HL-60 (cell line): ENCODE measurements at regions not wholly inside any gene's neighbourhood (a gene's known extent, or its start where the extent isn't known, plus 50 kb on each side); places are given as distances from the start of the nearest gene placed in this dataset.

Source experiments
- DNase-seq, 2 experiments: peaks; one replicate each; pipeline ENCODE4 v3.0.0-alpha.2; 2010 to 2020; ENCODE audit warnings: low read depth in 1 of 2, low spot score in 1 of 2
- H3K27ac ChIP-seq: fragments of 250-450 bp; sonication (Bioruptor Pico); replicated peaks from 2 replicates; pipeline ENCODE4 v1.5.1; 2020; ENCODE audit warnings: mild to moderate bottlenecking, moderate library complexity
- H3K27me3 ChIP-seq: fragments of 250-450 bp; sonication (Bioruptor Pico); 2 replicates; pipeline ENCODE4 v1.5.1; 2021; ENCODE audit warnings: mild to moderate bottlenecking, moderate library complexity; ENCODE audit not compliant: insufficient read depth, poor library complexity, severe bottlenecking
- H3K4me3 ChIP-seq: replicated peaks from 2 replicates; pipeline ENCODE4 v1.5.1; 2011; ENCODE audit warnings: mild to moderate bottlenecking, control low read depth, low read length; ENCODE audit not compliant: insufficient read depth
- GABPA ChIP-seq: IDR thresholded peaks from 2 replicates; pipeline ENCODE4 v1.6.1; 2012; ENCODE audit warnings: low read depth
- POLR2AphosphoS5 ChIP-seq: IDR thresholded peaks from 2 replicates; pipeline ENCODE4 v1.6.1; 2012; ENCODE audit warnings: low read depth
- SPI1 ChIP-seq: IDR thresholded peaks from 2 replicates; pipeline ENCODE4 v1.6.1; 2012; ENCODE audit warnings: low read depth, mild to moderate bottlenecking, borderline replicate concordance
- TF ChIP-seq, protein P1 (sequence below): IDR thresholded peaks from one replicate; pipeline ENCODE4 v1.5.1; 2011; ENCODE audit warnings: low read length, control low read depth, inconsistent platforms; ENCODE audit not compliant: insufficient read depth
- TF ChIP-seq, protein P2 (sequence below): IDR thresholded peaks from 2 replicates; pipeline ENCODE4 v1.6.1; 2012; ENCODE audit warnings: low read depth; ENCODE audit not compliant: insufficient replicate concordance

DNA sequence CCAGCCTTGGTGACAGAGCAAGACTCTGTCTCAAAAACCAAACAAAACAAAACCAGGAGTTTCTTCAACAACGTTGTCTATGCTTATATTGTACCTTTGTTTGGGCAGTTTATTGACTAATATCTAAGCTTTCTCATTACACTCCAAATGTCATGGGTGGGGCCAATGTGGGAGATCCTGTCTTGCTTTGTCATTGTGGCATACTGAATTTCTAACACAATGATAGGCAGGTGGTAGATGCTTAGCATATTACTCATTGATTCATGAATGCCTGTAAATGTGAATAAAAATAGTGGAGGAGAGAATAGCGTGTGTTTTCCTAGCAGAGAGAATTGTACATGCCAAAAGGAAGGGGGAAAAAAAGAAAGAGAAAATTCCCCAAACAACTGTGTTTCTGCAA lies 802.5 kb upstream of the EEF2KMT start:
- Histone ChIP-seq H3K4me3 (no peak overlapping the region), H3K27ac (no peak overlapping the region), H3K27me3 (no peaks in the 10 kb centered on the region)
- DNase-seq = no peak
- no peak for TF ChIP-seq GABPA
- TF ChIP-seq, protein P1, sequence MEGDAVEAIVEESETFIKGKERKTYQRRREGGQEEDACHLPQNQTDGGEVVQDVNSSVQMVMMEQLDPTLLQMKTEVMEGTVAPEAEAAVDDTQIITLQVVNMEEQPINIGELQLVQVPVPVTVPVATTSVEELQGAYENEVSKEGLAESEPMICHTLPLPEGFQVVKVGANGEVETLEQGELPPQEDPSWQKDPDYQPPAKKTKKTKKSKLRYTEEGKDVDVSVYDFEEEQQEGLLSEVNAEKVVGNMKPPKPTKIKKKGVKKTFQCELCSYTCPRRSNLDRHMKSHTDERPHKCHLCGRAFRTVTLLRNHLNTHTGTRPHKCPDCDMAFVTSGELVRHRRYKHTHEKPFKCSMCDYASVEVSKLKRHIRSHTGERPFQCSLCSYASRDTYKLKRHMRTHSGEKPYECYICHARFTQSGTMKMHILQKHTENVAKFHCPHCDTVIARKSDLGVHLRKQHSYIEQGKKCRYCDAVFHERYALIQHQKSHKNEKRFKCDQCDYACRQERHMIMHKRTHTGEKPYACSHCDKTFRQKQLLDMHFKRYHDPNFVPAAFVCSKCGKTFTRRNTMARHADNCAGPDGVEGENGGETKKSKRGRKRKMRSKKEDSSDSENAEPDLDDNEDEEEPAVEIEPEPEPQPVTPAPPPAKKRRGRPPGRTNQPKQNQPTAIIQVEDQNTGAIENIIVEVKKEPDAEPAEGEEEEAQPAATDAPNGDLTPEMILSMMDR = no peak
- TF ChIP-seq, protein P2, sequence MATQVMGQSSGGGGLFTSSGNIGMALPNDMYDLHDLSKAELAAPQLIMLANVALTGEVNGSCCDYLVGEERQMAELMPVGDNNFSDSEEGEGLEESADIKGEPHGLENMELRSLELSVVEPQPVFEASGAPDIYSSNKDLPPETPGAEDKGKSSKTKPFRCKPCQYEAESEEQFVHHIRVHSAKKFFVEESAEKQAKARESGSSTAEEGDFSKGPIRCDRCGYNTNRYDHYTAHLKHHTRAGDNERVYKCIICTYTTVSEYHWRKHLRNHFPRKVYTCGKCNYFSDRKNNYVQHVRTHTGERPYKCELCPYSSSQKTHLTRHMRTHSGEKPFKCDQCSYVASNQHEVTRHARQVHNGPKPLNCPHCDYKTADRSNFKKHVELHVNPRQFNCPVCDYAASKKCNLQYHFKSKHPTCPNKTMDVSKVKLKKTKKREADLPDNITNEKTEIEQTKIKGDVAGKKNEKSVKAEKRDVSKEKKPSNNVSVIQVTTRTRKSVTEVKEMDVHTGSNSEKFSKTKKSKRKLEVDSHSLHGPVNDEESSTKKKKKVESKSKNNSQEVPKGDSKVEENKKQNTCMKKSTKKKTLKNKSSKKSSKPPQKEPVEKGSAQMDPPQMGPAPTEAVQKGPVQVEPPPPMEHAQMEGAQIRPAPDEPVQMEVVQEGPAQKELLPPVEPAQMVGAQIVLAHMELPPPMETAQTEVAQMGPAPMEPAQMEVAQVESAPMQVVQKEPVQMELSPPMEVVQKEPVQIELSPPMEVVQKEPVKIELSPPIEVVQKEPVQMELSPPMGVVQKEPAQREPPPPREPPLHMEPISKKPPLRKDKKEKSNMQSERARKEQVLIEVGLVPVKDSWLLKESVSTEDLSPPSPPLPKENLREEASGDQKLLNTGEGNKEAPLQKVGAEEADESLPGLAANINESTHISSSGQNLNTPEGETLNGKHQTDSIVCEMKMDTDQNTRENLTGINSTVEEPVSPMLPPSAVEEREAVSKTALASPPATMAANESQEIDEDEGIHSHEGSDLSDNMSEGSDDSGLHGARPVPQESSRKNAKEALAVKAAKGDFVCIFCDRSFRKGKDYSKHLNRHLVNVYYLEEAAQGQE = no peak
- TF ChIP-seq SPI1 = no peak
- no peak for TF ChIP-seq POLR2AphosphoS5

DNA sequence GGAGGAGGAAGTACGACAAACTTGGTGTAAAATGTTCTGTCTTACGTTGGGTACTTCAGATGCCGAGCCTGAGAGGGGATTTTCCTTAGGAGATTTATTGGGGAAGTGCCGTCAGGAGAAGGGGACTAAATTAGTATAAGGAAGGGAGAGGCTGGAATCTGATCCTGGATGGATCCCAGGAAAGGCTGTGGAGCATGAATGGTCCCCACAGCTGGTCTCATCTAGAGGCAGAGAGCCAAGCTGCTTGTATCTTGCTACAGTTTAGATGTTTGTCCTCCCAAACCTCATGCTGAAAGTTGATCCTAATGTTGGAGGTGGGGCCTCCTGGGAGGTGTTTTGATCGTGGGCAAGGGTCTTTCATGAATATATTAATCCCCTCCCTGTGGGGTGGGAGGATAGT lies 798.4 kb upstream of the EEF2KMT start:
- Histone ChIP-seq H3K27me3 (no peaks in the 10 kb centered on the region), H3K4me3 (no peak overlapping the region), H3K27ac (no peak overlapping the region)
- no peak for DNase-seq
- TF ChIP-seq, protein P1 = no peak
- TF ChIP-seq POLR2AphosphoS5 = no peak
- TF ChIP-seq, protein P2 = no peak
- TF ChIP-seq GABPA = no peak
- TF ChIP-seq SPI1 = no peak

DNA sequence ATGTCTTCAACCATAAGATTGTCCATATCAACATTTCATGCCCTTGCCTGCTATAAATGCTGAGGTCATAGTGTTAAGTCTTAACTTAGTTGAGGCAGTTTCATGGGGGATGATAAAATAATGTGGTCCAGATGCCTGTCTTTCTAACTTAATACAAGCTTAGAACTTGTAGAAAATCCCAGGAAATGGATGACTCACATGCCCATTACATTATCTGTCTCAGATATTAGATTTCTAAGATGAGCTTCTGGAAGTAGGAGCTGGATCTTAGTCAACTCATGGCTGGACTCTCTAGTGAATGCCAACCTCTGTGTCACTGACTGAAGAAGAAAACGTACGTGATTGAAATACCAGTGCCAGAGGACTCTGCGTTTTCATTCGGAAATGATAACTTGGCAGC lies 797.5 kb upstream of the EEF2KMT start:
- no peak for DNase-seq
- Histone ChIP-seq H3K4me3 (no peak overlapping the region), H3K27me3 (no peaks in the 10 kb centered on the region), H3K27ac (no peak overlapping the region)
- TF ChIP-seq SPI1 (no peak), GABPA (no peak), POLR2AphosphoS5 (no peak)
- TF ChIP-seq, protein P1 = no peak
- TF ChIP-seq, protein P2 = no peak
